Transverse colon (tissue), 3 donors: ENCODE measurements at regions not wholly inside any gene's neighbourhood (a gene's known extent, or its start where the extent isn't known, plus 50 kb on each side); places are given as distances from the start of the nearest gene placed in this dataset.

ENCODE experiments used
- EP300 ChIP-seq: sonication (generic); formaldehyde crosslinking; IDR thresholded peaks from one replicate; pipeline ENCODE4 v1.6.1; 2017; ENCODE audit warnings: antibody characterized with exemption, low read depth
- POLR2A ChIP-seq: fragments of 450-650 bp; IDR thresholded peaks from one replicate; pipeline ENCODE4 v1.6.1; 2016; ENCODE audit warnings: antibody characterized with exemption, mild to moderate bottlenecking, moderate library complexity
- TF ChIP-seq, protein P1 (sequence below), 5 experiments: fragments of 200-600 bp in 3 of 5; fragments of 450-650 bp in 2 of 5; sonication (generic) in 3 of 5; IDR thresholded peaks; 1 replicate in 2 of 5; 2 replicates in 3 of 5; pipeline ENCODE4 v1.5.1; 2016 to 2017; ENCODE audit warnings: antibody characterized with exemption in 5 of 5, inconsistent platforms in 3 of 5, mild to moderate bottlenecking in 2 of 5, moderate library complexity in 1 of 5

DNA sequence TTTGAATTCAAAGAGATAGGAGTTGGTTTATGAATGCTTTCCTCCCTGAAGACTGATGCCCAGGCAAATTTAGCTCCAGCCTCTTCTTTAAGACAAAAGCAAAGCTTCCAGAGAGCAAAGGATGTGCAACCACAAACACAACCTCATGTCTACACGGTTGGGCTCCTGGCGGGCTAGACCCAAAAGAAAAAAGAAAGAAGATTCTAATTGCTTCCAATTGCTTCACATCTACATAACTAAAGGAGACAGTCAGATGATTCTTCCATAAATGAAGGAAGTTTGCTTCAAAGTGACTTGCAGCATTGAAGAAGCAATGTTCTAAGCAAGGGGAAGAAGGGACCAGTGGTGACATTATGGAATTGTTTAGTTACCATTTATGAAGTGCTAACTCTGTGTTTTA is 1603.0 kb upstream of the TENM3 start:
- TF ChIP-seq, protein P1, sequence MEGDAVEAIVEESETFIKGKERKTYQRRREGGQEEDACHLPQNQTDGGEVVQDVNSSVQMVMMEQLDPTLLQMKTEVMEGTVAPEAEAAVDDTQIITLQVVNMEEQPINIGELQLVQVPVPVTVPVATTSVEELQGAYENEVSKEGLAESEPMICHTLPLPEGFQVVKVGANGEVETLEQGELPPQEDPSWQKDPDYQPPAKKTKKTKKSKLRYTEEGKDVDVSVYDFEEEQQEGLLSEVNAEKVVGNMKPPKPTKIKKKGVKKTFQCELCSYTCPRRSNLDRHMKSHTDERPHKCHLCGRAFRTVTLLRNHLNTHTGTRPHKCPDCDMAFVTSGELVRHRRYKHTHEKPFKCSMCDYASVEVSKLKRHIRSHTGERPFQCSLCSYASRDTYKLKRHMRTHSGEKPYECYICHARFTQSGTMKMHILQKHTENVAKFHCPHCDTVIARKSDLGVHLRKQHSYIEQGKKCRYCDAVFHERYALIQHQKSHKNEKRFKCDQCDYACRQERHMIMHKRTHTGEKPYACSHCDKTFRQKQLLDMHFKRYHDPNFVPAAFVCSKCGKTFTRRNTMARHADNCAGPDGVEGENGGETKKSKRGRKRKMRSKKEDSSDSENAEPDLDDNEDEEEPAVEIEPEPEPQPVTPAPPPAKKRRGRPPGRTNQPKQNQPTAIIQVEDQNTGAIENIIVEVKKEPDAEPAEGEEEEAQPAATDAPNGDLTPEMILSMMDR (IDR thresholded peaks at IDR 0.05), result no peak
- TF ChIP-seq POLR2A, result no peak
- no peak for TF ChIP-seq EP300
